Astrocyte (in vitro differentiated cells and primary cell): ENCODE measurements at regions not wholly inside any gene's neighbourhood (a gene's known extent, or its start where the extent isn't known, plus 50 kb on each side); places are given as distances from the start of the nearest gene placed in this dataset.

Experiments
- EZH2 ChIP-seq: IDR thresholded peaks from 2 replicates; pipeline ENCODE4 v1.6.1; 2012; ENCODE audit warnings: mild to moderate bottlenecking, low read length, inconsistent platforms; ENCODE audit not compliant: insufficient read depth
- TF ChIP-seq, protein P1 (sequence below): IDR thresholded peaks from 2 replicates; pipeline ENCODE4 v1.5.1; 2011; ENCODE audit warnings: low read depth, mild to moderate bottlenecking, inconsistent platforms, low read length, moderate library complexity; ENCODE audit not compliant: insufficient read depth

DNA sequence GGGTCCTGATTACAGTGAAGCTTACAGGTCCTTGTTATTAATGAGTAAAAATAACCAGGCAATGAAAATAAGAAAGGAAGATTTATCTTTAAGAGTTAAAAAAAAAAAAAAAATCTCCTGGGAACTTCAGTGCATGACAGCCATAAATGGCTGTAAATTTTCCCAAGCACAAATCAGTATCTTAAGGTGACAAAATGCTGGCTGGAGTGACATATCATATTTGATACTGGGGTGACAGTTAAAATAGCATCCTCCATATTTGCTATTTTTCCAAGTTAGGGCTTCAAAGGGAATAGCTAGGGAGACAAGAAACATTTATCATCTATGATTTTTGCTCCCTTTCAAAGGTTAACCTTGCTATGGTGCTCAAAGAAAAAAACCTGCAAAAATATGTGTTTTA, 226.6 kb downstream of the PRDM2 start:
- TF ChIP-seq, protein P1, sequence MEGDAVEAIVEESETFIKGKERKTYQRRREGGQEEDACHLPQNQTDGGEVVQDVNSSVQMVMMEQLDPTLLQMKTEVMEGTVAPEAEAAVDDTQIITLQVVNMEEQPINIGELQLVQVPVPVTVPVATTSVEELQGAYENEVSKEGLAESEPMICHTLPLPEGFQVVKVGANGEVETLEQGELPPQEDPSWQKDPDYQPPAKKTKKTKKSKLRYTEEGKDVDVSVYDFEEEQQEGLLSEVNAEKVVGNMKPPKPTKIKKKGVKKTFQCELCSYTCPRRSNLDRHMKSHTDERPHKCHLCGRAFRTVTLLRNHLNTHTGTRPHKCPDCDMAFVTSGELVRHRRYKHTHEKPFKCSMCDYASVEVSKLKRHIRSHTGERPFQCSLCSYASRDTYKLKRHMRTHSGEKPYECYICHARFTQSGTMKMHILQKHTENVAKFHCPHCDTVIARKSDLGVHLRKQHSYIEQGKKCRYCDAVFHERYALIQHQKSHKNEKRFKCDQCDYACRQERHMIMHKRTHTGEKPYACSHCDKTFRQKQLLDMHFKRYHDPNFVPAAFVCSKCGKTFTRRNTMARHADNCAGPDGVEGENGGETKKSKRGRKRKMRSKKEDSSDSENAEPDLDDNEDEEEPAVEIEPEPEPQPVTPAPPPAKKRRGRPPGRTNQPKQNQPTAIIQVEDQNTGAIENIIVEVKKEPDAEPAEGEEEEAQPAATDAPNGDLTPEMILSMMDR: no peak
- TF ChIP-seq EZH2: no peak
